RCC 7860 (cell line): ENCODE measurements at regions not wholly inside any gene's neighbourhood (a gene's known extent, or its start where the extent isn't known, plus 50 kb on each side); places are given as distances from the start of the nearest gene placed in this dataset.
"Not testable (repeated sequence)": the region's sequence is repeated elsewhere in the genome, so short reads cannot be mapped to it uniquely, and the experiment has no call there.

Source experiments
- DNase-seq: peaks from one replicate; pipeline ENCODE4 v3.0.0-alpha.2; 2015; ENCODE audit warnings: low spot score
- FAIRE-seq: peaks from 2 replicates; lab custom pipeline; 2012; peaks lifted over from hg19 to GRCh38; lab: Jason Lieb, UNC

GRCh38 chr13:66154976-66155375, 1075.2 kb downstream of the PCDH9 start:
- DNase-seq (no peak), FAIRE-seq (no peak)

DNA sequence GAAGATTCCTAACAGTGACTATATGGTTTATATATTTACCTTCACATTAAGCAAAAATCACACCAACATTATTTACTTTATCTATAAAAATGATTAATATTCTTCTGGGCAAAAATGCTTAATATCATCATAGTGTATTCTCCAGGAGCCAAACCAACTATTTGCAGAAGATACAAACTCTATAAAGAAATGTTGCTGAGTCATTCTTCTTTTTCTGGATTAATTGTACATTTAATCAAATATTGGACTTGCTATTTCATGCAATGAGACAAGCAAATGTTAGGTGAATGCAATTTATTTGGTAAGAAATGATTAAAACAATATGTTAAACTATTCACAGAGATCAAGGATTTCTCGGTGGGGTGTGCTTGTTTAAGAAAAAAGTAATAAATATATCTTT, 1075.8 kb downstream of the PCDH9 start:
- FAIRE-seq, result no peak
- DNase-seq, result no peak

DNA sequence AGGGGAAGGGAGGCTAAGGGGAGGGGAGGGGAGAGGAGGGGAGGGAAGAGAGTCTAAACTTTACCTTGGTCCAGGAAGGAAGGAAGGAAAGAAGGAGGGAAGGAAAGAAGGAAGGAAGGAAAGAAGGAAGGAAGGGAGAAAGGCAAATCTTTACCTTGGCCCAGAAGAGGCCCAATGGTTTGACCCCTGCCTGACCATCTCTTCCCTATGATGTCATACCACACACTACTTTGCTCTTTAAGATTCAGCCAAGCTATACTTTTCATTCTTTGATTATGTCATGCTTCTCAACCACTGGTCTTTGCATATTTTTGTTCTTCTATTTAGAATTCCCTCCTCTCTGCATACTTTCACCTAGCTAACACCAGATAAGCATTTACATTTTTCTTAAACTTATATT, 1077.5 kb downstream of the PCDH9 start:
- no peak for DNase-seq
- FAIRE-seq, result no peak

GRCh38 chr13:66144357-66144756, 1085.8 kb downstream of the PCDH9 start:
- not testable (repeated sequence) for FAIRE-seq, DNase-seq

GRCh38 chr13:66139701-66140100, 1090.4 kb downstream of the PCDH9 start:
- no peak for FAIRE-seq
- DNase-seq, result no peak

DNA sequence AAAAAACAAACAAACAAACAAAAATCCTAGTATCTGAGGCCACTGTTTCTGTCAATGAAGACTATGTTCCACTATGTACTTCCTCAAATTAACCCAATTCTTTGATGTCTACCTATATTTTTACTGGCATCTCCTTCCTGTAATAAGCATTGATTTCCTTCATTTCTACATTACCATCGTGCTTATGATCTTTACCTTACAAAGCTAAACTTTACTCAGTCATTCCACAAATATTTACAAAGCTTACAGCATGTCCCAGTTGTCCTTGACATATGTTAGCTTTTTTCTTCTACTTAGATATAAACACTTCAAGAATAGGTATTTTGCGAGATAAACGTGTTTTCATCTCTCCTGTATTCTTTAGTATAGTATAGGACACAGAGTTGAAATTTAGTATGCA, 1090.9 kb downstream of the PCDH9 start:
- DNase-seq, result no peak
- FAIRE-seq, result no peak

- DNase-seq (no peak), FAIRE-seq (no peak)
These were observed 1091.8 kb downstream of the PCDH9 start for GRCh38 chr13:66138172-66138811.

- no peak for FAIRE-seq
- DNase-seq, result no peak
These were observed 1092.8 kb downstream of the PCDH9 start for GRCh38 chr13:66137384-66137783.

GRCh38 chr13:66128692-66129269, 1101.4 kb downstream of the PCDH9 start:
- FAIRE-seq (no peak), DNase-seq (no peak)

- no peak for FAIRE-seq
- no peak for DNase-seq
These were observed 1101.9 kb downstream of the PCDH9 start for GRCh38 chr13:66128201-66128600.

GRCh38 chr13:66117563-66117962, 1112.6 kb downstream of the PCDH9 start:
- FAIRE-seq (no peak), DNase-seq (no peak)

DNA sequence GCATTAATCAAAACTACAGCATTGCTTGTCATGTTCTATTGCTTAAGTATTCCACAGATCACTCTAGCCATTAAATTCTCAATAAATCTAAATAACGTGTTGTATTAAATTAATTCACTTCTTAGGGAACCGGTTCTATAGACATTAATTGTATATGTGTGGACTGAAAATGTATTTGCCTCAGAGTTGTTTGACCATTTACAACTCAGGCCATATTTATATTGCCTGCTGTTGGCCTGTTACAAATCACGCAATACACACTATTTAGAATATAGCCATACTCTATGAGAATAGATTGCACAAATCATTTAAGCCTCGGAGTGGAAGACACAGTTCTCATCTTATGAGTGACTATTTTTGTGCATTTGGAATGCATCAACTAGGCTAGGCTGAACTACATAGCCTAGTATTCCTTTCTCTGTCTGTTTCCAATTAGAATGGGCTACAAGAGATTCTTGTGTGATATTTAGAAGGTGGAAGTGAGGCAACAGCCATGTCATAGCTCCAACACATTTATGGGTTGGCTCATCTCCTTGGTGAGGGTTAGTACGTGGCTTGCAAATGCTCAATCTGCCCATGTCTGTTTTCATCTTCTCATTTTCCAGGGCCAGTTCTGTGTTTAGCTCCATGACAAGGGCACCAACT, 1116.1 kb downstream of the PCDH9 start:
- DNase-seq (no peak), FAIRE-seq (no peak)

DNA sequence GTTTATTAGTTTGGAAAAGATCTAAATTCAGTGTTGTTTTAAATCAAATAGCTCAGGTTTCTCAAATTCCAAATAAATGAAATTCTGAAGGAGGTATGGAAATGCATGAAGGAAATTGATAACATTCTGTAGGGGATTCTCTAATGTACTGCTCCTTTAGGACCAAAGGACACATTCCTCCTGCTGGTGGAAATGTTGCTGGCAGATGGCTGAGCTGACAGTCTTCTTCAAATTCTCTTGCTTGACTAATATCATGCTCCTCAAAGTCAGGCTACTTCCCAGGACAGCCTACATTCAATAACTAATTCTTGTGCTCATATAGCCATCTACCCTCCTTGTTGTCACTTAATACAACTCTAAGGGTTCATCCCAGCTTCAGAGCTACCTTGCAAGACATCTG, 1118.5 kb downstream of the PCDH9 start:
- FAIRE-seq (no peak), DNase-seq (no peak)

DNA sequence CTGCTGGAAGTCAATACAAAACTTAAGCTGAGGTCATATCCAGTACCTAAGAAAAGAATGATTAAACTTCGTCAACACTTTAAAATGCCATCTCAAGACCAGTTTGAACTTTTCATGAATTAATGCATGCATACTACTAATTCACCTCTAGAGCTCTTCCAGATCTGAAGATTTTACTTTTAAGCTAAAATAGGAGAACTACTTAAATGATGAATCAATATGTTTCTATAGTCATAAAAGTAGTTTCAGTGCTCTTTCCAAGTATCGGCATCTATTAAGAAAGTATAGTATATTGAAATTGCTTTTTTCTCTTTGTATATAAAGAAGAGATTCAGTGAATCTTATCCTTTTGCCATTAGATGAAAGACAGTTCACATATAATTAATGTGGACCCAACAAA, 1123.9 kb downstream of the PCDH9 start:
- DNase-seq, result no peak
- no peak for FAIRE-seq

- FAIRE-seq, result no peak
These were observed 1127.3 kb downstream of the PCDH9 start for GRCh38 chr13:66102864-66103263.

GRCh38 chr13:66099825-66100224, 1130.3 kb downstream of the PCDH9 start:
- no peak for FAIRE-seq

More at GRCh38 chr13:66102864-66103263, 1127.3 kb downstream of the PCDH9 start:
- DNase-seq, result no peak

GRCh38 chr13:66098931-66099628, 1131.1 kb downstream of the PCDH9 start:
- DNase-seq, result no peak
- FAIRE-seq, result no peak

More at GRCh38 chr13:66099825-66100224, 1130.3 kb downstream of the PCDH9 start:
- DNase-seq, result no peak

- DNase-seq (no peak), FAIRE-seq (no peak)
These were observed 1140.4 kb downstream of the PCDH9 start for GRCh38 chr13:66089711-66090110.

- DNase-seq (no peak), FAIRE-seq (no peak)
These were observed 1142.8 kb downstream of the PCDH9 start for GRCh38 chr13:66087269-66087710.

DNA sequence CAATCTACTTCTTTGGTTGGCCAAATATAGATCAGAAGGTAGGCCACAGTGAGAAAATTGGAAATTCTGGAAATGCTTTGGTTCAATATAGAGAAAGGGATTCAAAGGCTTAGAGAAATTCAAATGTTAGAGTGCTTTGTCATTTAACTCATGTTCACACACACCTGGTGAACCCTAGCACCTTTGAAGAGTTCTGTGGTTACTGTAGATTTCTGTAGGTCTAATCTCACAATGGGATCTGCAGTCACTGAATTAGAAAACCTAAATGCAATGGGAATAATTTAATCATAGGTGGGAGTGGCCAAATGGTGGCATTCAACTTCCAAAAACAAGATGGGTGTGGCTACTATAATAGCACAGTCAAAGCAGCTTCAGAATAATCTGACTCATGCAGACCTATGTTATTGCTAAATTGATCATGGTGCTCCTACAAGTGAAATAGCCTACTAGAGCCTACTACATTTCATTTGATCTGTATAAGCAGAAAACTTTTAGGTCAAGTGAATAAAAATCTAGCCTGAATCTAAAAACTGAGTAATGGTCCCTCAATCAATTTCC, 1152.9 kb downstream of the PCDH9 start:
- DNase-seq, result no peak
- no peak for FAIRE-seq

GRCh38 chr13:66076417-66076816, 1153.7 kb downstream of the PCDH9 start:
- no peak for DNase-seq
- no peak for FAIRE-seq
